ENCODE measurements at regions not wholly inside any gene's neighbourhood (a gene's known extent, or its start where the extent isn't known, plus 50 kb on each side); places are given as distances from the start of the nearest gene placed in this dataset.

DNA sequence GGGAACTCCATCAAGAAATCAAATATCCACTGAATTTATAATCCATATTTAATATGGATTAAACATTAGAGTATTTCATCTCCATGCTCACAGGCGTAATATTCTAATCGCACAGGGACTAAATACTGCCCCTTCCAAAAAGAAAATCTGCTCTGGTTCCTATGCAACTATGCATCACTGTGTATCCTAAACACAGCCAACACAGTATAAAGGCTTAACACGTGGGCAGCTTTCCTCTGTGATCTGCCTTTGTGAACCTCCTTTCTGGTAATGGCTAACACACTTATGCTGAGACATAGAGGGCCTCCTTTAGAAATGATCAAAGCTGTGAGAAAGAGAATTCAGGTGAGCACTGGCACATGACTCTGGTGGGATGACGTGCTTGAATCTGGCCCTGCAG lies 110.2 kb downstream of the RAB11FIP2 start:
- H3K9me3 ChIP-seq (ENCODE audit: insufficient read depth in 2 of 2, low read depth in 1 of 2, low read length in 1 of 2), result no peaks in the 10 kb centered on the region
- FAIRE-seq (no peak), DNase-seq (ENCODE audit: low read depth in 1 of 2, low spot score in 2 of 2) (no peak)
- H2BK5ac ChIP-seq (ENCODE audit: low read depth, low read length), result no peak overlapping the region
- H3K4me2 ChIP-seq (ENCODE audit: insufficient read depth in 1 of 2, low read depth in 2 of 2, low read length in 2 of 2), result no peak overlapping the region
- peaks cover 0 to 5% (median 3%) of the 10 kb centered on the region in 4 experiments; a peak in 4 of 7 replicates for H3K4me1 ChIP-seq (replicated peaks in 1 of 4; ENCODE audit: control insufficient read depth in 3 of 4, insufficient read depth in 4 of 4, low read length in 3 of 4)
- H3K79me2 ChIP-seq (ENCODE audit: control insufficient read depth in 1 of 2, insufficient read depth in 2 of 2, low read length in 2 of 2), result no peaks in the 10 kb centered on the region
- no peak overlapping the region for H3K4me3 ChIP-seq (ENCODE audit: extremely low read depth in 1 of 4, insufficient read depth in 2 of 4, low read depth in 3 of 4, low read length in 4 of 4)
- no peak overlapping the region for H2BK120ac ChIP-seq (replicated peaks; ENCODE audit: low read depth, low read length)
- ChIA-PET POLR2A (ENCODE audit: partially characterized antibody) (no interaction called here), CTCF (ENCODE audit: partially characterized antibody) (interaction anchor here (1.2 to 1.5 kb wide), 2 partner anchors 12 to 16 kb away, joined by 3 to 4 read pairs; no protein-coding TSS in a partner anchor)
- no peak overlapping the region for H3K4ac ChIP-seq (replicated peaks; ENCODE audit: insufficient read length, low read depth, low read length)
- H3K27me3 ChIP-seq (replicated peaks in 1 of 4; ENCODE audit: control insufficient read depth in 3 of 4, extremely low read depth in 1 of 4, insufficient read depth in 3 of 4, low read length in 3 of 4), result no peaks in the 10 kb centered on the region
- H3K27ac ChIP-seq (ENCODE audit: low read depth, low read length), result no peak overlapping the region
- no peaks in the 10 kb centered on the region for H4K20me1 ChIP-seq (replicated peaks in 1 of 2; ENCODE audit: control insufficient read depth in 1 of 2, insufficient read depth in 2 of 2, low read length in 2 of 2)
- H3K23me2 ChIP-seq (ENCODE audit: low read depth, low read length), result no peaks in the 10 kb centered on the region
- no peak overlapping the region for H3K14ac ChIP-seq (ENCODE audit: insufficient read length)
- no peaks in the 10 kb centered on the region for H3K36me3 ChIP-seq (ENCODE audit: control insufficient read depth in 2 of 4, insufficient read depth in 4 of 4, low read length in 3 of 4)
- no peak overlapping the region for H4K8ac ChIP-seq (ENCODE audit: extremely low read depth, insufficient read depth, low read length)
- H2BK20ac ChIP-seq (ENCODE audit: low read length), result no peak overlapping the region
- H2BK12ac ChIP-seq (ENCODE audit: low read depth, low read length), result no peak overlapping the region
- H3K23ac ChIP-seq (ENCODE audit: insufficient read length), result no peak overlapping the region
- H3K9ac ChIP-seq (replicated peaks in 1 of 4; ENCODE audit: extremely low read depth in 1 of 4, low read depth in 3 of 4, low read length in 3 of 4), result no peak overlapping the region
- no peak overlapping the region for H2AFZ ChIP-seq (ENCODE audit: low read length)
- H2AK5ac ChIP-seq (ENCODE audit: low read depth, low read length), result no peak overlapping the region
- H4K91ac ChIP-seq (replicated peaks; ENCODE audit: insufficient read length, low read length), result no peak overlapping the region
- 92% methylated on average over 4 of the region's 4 CpGs; no CpG with 5 or more reads in 1 of the 2 experiments for WGBS, 2 experiments (ENCODE audit: extremely low coverage in 1 of 2, insufficient coverage in 1 of 2, insufficient read length in 1 of 2, insufficient replicate concordance in 2 of 2, low coverage in 1 of 2, low lambda C conversion rate in 2 of 2, missing lambda C conversion rate in 1 of 2)
- no peaks in the 10 kb centered on the region for H3K79me1 ChIP-seq (ENCODE audit: low read depth, low read length)
- H3K56ac ChIP-seq (replicated peaks; ENCODE audit: insufficient read length, low read depth, low read length), result no peak overlapping the region
- no peak overlapping the region for H3K18ac ChIP-seq (ENCODE audit: extremely low read depth, low read length)
- no peak overlapping the region for H4K5ac ChIP-seq (ENCODE audit: insufficient read length, low read depth, low read length)
- no peak overlapping the region for H2BK15ac ChIP-seq (ENCODE audit: low read length)
- TF ChIP-seq, protein P1, sequence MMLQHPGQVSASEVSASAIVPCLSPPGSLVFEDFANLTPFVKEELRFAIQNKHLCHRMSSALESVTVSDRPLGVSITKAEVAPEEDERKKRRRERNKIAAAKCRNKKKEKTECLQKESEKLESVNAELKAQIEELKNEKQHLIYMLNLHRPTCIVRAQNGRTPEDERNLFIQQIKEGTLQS (IDR thresholded peaks at IDR 0.05; ENCODE audit: insufficient read depth, low read depth, low read length), result no peak
- TF ChIP-seq SIRT6 (IDR thresholded peaks at IDR 0.05; ENCODE audit: low read length), result no peak
- no peak for TF ChIP-seq SAP30 (IDR thresholded peaks at IDR 0.05; ENCODE audit: insufficient read depth, insufficient replicate concordance, low read length)
- TF ChIP-seq CBX8 (IDR thresholded peaks at IDR 0.05; ENCODE audit: borderline replicate concordance, low read depth, low read length), result no peak
- TF ChIP-seq POLR2AphosphoS5 (IDR thresholded peaks at IDR 0.05; ENCODE audit: low read depth, low read length), result no peak
- TF ChIP-seq TBP (IDR thresholded peaks at IDR 0.05; ENCODE audit: low read depth, low read length), result no peak
- TF ChIP-seq YY1 (IDR thresholded peaks at IDR 0.05; ENCODE audit: low read depth, low read length), result no peak
- TF ChIP-seq EGR1 (IDR thresholded peaks at IDR 0.05; ENCODE audit: borderline replicate concordance, low read depth, low read length), result no peak
- no peak for TF ChIP-seq KDM5A (IDR thresholded peaks at IDR 0.05; ENCODE audit: low read length)
- TF ChIP-seq SRF (IDR thresholded peaks at IDR 0.05; ENCODE audit: low read depth, low read length), result no peak
- TF ChIP-seq POU5F1 (IDR thresholded peaks at IDR 0.05; ENCODE audit: low read depth, low read length), result no peak
- no peak for TF ChIP-seq SIN3A (conservative IDR thresholded peaks at IDR 0.05 in 1 of 2, IDR thresholded peaks at IDR 0.05 in 1 of 2; ENCODE audit: low read depth in 1 of 2, low read length in 2 of 2)
- TF ChIP-seq NRF1 (IDR thresholded peaks at IDR 0.05; ENCODE audit: low read depth, low read length), result no peak
- no peak for TF ChIP-seq ZNF274 (IDR thresholded peaks at IDR 0.05; ENCODE audit: borderline replicate concordance, extremely low read depth, low read length)
- TF ChIP-seq GTF2F1 (IDR thresholded peaks at IDR 0.05; ENCODE audit: borderline replicate concordance, low read depth, low read length), result no peak
- TF ChIP-seq BACH1 (IDR thresholded peaks at IDR 0.05; ENCODE audit: low read length), result no peak

All from H1 (cell line).